Posterior vena cava (tissue), 2 donors: ENCODE measurements at regions not wholly inside any gene's neighbourhood (a gene's known extent, or its start where the extent isn't known, plus 50 kb on each side); places are given as distances from the start of the nearest gene placed in this dataset.
"Not testable (repeated sequence)": the region's sequence is repeated elsewhere in the genome, so short reads cannot be mapped to it uniquely, and the experiment has no call there.

Experiments used
- DNase-seq: peaks from one replicate; pipeline ENCODE4 v3.0.0-alpha.2; 2020; ENCODE audit warnings: low spot score
- intact Hi-C, 2 donors: fragments of 100-400 bp; cut with DNase I; formaldehyde crosslinking; loops; one replicate each; pipeline versions ENCODE4 v1.14.1 to v1.14.2; 2022 to 2023
- donor health status: DM: yes; HTN: yes; CAD: no.
- donor health status: DM: yes; HTN: yes; CAD: no.

- DNase-seq: no peak
- intact Hi-C loops: no loop called here
Observed at GRCh38 chrX:18017411-18017810, 156.3 kb upstream of the RAI2 start.

- intact Hi-C loops: no loop called here
- DNase-seq: no peak
Observed at GRCh38 chrX:18016941-18017340, 155.8 kb upstream of the RAI2 start.

GRCh38 chrX:18010253-18010652 is 149.2 kb upstream of the RAI2 start:
- intact Hi-C loops: no loop called here
- DNase-seq: no peak

GRCh38 chrX:18003876-18004275 is 142.8 kb upstream of the RAI2 start:
- no peak for DNase-seq
- intact Hi-C loops: no loop called here

GRCh38 chrX:18002791-18003190 is 141.7 kb upstream of the RAI2 start:
- no peak for DNase-seq
- intact Hi-C loops: no loop called here

GRCh38 chrX:17994429-17994828 is 133.3 kb upstream of the RAI2 start:
- DNase-seq: no peak
- intact Hi-C loops: no loop called here

GRCh38 chrX:17993062-17993461 is 132.0 kb upstream of the RAI2 start:
- no peak for DNase-seq
- intact Hi-C loops: no loop called here

GRCh38 chrX:17990532-17990931 is 129.4 kb upstream of the RAI2 start:
- no peak for DNase-seq

GRCh38 chrX:17987783-17988182 is 126.7 kb upstream of the RAI2 start:
- no peak for DNase-seq
- intact Hi-C loops: no loop called here

More at GRCh38 chrX:17990532-17990931, 129.4 kb upstream of the RAI2 start:
- intact Hi-C loops: no loop called here

GRCh38 chrX:17986977-17987376 is 125.9 kb upstream of the RAI2 start:
- intact Hi-C loops: no loop called here
- DNase-seq: no peak

GRCh38 chrX:17986440-17986839 is 125.3 kb upstream of the RAI2 start:
- no peak for DNase-seq
- intact Hi-C loops: no loop called here

- intact Hi-C loops: no loop called here
- DNase-seq: no peak
Observed at GRCh38 chrX:17984415-17984814, 123.3 kb upstream of the RAI2 start.

GRCh38 chrX:17983389-17983788 is 122.3 kb upstream of the RAI2 start:
- intact Hi-C loops: no loop called here
- no peak for DNase-seq

- DNase-seq: no peak
- intact Hi-C loops: no loop called here
Observed at GRCh38 chrX:17977696-17978095, 116.6 kb upstream of the RAI2 start.

- intact Hi-C loops: no loop called here
- DNase-seq: no peak
Observed at GRCh38 chrX:17976955-17977354, 115.9 kb upstream of the RAI2 start.

GRCh38 chrX:17975349-17975748 is 114.3 kb upstream of the RAI2 start:
- DNase-seq, intact Hi-C loops: not testable (repeated sequence)

GRCh38 chrX:17968367-17968766 is 107.3 kb upstream of the RAI2 start:
- intact Hi-C loops: no loop called here
- no peak for DNase-seq

GRCh38 chrX:17967888-17968287 is 106.8 kb upstream of the RAI2 start:
- no peak for DNase-seq

GRCh38 chrX:17964871-17965270 is 103.8 kb upstream of the RAI2 start:
- DNase-seq: no peak
- intact Hi-C loops: no loop called here

More at GRCh38 chrX:17967888-17968287, 106.8 kb upstream of the RAI2 start:
- intact Hi-C loops: no loop called here

- intact Hi-C loops: no loop called here
- DNase-seq: no peak
Observed at GRCh38 chrX:17960891-17961290, 99.8 kb upstream of the RAI2 start.

GRCh38 chrX:17944833-17945497 is 83.9 kb upstream of the RAI2 start:
- intact Hi-C loops: no loop called here
- DNase-seq: no peak

- DNase-seq, intact Hi-C loops: not testable (repeated sequence)
Observed at GRCh38 chrX:17941171-17941570, 80.1 kb upstream of the RAI2 start.
